ENCODE measurements at regions not wholly inside any gene's neighbourhood (a gene's known extent, or its start where the extent isn't known, plus 50 kb on each side); places are given as distances from the start of the nearest gene placed in this dataset.

GRCh38 chr2:145040433-145040832 lies 520.5 kb upstream of the ZEB2 start:
- FAIRE-seq = no peak

DNA sequence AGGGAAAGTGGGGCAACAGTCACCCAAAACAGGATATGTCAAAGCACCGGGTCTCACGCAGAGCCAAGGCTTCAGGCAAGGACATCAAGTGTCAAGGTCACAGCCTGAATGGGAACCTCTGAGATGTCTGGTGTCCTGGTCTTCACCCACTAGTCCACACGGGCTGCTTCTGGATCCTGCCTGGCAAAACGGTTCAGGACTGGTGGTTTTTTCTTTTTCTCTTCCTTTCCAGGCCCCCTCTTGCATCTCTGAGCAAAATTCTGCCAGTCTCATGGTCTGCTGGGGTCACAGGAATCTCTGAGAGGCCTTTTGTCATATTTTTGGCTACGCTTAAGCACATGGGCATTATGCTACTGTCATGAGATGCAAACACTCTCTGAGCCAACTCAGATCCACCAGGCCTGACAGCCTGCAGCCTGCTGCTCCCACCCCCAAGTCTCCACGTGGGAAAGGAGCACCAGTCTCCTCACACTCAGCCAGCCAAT lies 518.2 kb upstream of the ZEB2 start:
- no peak for FAIRE-seq

DNA sequence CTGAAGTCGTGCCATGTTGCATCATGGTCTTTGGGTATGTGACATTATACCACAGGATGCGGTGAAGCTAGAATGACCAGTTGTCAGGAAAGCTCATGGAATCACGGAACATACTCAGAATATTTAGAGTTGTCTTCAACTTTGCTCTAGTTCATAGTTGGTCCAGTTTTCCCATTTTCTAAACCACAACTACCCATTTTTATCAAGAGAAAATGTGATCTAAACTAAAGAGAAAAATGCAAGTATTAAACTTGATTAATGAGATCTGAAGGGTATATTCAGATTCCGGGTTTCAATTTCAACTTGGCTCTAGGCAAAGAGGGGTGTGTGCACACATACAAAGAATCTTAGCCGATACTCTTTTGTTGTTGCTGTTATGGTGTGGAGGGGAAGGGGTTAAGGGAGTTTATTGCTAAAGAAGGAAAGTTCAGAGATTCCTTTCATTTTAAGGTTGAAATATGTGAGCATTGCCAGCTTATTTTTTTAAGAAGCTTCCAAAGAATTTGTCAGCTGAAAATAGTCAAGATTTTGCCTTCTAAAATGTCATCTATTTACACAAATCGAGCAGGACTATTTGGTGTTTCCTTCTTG lies 516.6 kb upstream of the ZEB2 start:
- FAIRE-seq = no peak

DNA sequence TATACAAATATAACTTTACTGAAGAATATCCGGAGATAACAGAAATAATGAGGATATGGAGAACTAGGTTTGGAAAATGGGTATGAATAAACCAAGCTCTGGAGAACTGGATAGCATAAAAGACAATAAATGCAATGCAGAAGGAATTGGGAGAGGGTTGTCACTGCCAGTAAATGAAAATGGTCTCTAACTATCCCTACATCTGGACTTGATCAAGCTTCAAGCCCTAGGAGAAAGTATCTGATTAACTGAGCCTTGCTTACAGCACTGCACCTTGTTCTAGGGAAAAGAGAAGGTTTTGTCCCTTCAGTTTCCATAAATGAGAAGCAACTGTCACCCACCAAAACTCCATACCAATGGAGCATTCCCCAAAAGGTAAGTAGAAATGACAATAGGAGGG lies 514.6 kb upstream of the ZEB2 start:
- FAIRE-seq = no peak

GRCh38 chr2:145033438-145033837 lies 513.5 kb upstream of the ZEB2 start:
- no peak for FAIRE-seq

DNA sequence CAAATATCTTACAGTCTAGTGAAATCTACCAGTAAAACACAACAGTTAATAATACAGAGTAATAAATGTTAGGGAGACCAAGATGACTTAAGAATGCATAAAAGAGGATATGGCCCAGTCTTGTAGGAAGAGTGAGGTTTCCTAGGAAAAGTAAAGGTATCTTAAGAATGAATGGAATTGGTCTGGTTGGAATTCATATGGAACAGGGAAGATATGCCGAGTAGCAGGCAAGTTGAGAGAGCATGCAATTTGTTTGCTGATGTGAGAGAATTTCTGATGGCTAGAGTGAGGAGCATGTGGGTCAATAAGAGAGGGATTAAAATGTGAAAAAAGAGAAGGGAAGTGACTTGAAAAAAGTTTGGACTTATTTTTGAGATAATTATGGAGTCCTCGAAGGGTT lies 512.9 kb upstream of the ZEB2 start:
- no peak for FAIRE-seq

GRCh38 chr2:145029873-145030272 lies 510.0 kb upstream of the ZEB2 start:
- no peak for FAIRE-seq

DNA sequence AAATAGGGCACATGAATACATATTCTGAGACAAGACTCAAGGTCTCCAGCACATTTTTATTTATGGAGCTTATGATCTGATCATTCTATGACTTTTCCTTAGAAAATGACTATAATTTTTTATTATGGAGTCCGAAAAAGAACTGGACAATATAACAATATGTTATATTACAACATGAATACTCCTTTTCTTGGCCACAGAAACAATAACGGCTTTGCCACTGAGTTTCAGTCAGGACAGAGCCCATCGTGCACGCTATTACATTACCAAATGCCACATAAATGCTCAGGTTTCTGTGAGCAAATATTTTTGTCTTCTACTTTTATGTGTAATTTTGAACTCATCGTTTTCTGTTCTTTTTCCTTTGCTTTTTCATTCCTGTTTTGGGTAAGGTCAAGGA lies 509.2 kb upstream of the ZEB2 start:
- no peak for FAIRE-seq

- no peak for FAIRE-seq
These were observed 508.4 kb upstream of the ZEB2 start for GRCh38 chr2:145028101-145028920.

GRCh38 chr2:145026456-145027455 lies 506.8 kb upstream of the ZEB2 start:
- no peak for FAIRE-seq

DNA sequence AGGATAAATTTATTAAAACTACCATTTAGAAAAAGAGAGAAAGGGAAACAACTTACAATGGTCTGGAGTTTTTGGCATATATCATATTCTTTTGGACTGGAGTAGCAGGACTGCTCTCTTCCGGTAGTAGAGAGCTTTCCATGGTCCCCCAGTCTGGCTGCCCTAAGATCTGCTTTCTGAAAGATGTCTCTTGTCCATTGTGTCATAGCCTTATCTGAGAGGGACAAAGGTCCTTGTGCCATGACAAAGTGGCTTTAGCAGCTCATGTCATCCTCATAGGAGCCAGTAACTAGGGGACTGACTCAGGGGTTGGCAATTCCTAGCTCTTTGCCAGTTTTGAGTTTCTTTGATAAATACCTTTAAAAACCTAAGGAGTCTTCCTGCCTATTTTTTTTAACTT lies 505.5 kb upstream of the ZEB2 start:
- no peak for FAIRE-seq

DNA sequence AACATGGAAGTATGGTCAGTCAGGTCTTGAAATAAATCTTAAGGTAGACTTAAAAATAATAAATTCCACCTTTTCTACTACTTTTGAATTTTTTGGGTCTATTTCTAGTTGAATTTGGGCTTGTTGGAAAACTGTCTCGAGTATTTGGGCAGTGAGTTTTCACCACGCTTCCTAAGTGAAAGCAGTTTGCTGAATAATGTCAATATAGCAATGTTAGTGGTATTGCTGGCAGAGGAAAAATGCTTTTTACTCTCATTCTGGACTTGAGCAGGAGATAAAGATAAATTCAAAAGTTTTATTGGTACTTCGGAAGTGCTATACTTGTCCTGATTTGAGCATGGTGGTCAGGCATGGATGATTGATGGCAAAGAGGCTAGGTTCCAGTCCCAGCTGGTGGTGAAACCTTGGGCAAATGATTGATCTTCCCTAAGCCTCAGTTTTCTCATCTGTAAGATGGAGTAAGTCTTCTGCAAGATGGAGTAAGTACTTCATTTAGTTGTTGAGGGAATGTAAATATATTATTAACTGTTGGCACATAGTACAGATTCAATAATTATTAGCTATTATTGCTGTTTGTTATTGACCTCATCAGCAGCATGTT lies 503.5 kb upstream of the ZEB2 start:
- FAIRE-seq = no peak

GRCh38 chr2:145022666-145023333 lies 502.9 kb upstream of the ZEB2 start:
- no peak for FAIRE-seq

GRCh38 chr2:145021962-145022665 lies 502.2 kb upstream of the ZEB2 start:
- FAIRE-seq = no peak

DNA sequence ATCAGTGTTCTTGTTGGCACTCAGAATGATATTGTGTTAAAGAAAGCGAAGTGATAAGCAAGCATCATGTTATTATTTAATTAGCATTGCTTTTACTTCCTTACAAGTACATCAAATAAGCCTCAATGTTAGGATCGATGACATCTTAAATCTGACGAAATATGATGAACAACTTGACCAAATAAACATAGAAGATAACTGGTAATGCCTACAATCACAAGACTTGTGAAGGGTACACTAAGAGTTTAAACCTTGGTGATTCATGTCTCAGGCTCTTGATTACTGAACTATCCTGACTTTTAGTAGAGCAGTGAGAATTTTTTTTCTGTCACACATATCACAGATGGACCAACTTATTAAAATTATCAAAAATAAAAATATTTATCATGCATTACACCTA lies 500.8 kb upstream of the ZEB2 start:
- FAIRE-seq = no peak

- no peak for FAIRE-seq
These were observed 500.2 kb upstream of the ZEB2 start for GRCh38 chr2:145020139-145020538.

DNA sequence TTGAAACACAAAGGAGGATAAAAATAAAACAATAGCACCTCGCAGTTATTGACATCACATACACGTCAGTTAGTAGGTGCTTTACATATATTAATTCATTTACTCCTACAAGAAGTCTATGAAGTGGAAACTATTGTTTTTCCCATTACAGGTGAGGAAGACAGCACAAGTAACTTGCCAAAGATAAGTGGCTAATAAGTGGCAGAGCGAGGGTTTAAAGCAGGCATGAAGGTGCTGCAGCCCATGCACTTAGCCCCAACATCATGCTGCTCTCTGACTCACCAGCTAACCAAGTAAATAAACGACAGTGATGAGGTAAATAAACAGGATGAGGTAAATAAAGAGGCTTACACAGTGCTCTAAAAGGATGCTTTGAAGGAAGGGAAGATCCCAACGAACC lies 498.6 kb upstream of the ZEB2 start:
- no peak for FAIRE-seq

DNA sequence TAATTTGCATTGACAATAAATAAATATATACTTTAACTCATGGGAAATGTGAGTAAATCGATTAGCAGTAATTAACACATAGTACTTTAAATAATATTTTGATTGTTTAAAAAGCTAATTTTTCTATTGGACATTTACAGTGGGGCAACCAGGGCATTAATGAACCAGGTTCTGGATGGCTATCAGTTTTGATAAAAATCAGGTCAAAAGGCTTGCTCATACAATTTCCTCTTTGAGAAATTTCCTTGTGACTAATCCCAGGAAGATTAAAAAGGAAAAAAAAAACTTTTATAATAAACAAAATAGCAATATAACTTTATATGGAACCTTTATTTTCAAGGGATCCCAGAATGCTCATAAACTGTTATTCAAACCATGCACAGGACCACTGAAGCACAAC lies 497.2 kb upstream of the ZEB2 start:
- FAIRE-seq = no peak

- FAIRE-seq = no peak
These were observed 496.8 kb upstream of the ZEB2 start for GRCh38 chr2:145016711-145017110.

- no peak for FAIRE-seq
These were observed 495.6 kb upstream of the ZEB2 start for GRCh38 chr2:145015561-145015960.

- no peak for FAIRE-seq
These were observed 492.9 kb upstream of the ZEB2 start for GRCh38 chr2:145012806-145013205.

DNA sequence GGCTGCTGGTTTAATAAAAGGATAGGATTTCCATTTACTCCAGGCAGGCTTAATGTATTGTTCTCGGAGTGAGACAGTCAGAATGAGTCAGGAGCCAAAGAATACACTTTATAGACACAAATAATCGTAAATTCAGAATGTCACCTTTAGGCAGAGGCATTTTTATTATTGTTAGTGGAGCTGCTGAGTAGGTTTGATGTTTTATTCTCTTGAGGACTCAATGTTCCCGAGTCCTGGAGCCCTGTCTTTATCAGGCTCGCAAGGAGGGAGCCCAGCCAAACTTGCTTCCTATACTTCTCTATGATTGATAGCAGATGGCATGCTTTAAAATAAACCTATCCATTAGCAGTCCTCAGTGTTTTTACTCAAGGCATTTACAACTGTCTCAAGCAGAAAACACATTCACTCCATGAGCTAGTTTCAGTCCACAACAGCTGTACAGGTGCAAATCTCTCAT lies 492.3 kb upstream of the ZEB2 start:
- FAIRE-seq = no peak

Measured in G401.6 (cell line).